Trophoblast cell (in vitro differentiated cells and primary cell): ENCODE measurements at regions not wholly inside any gene's neighbourhood (a gene's known extent, or its start where the extent isn't known, plus 50 kb on each side); places are given as distances from the start of the nearest gene placed in this dataset.

ENCODE experiments used
- DNase-seq, 2 donors: peaks; one replicate each; pipeline ENCODE4 v3.0.0-alpha.2; 2016
- H2AFZ ChIP-seq: 2 replicates; pipeline ENCODE4 v1.6.1; 2013; ENCODE audit warnings: low read length, moderate library complexity, mild to moderate bottlenecking; ENCODE audit not compliant: insufficient read depth, poor library complexity
- H2AK5ac ChIP-seq: 2 replicates; pipeline ENCODE4 v1.6.1; 2013; ENCODE audit warnings: mild to moderate bottlenecking, low read length
- H2BK120ac ChIP-seq: 2 replicates; pipeline ENCODE4 v1.6.1; 2013; ENCODE audit warnings: low read length, mild to moderate bottlenecking, moderate library complexity; ENCODE audit not compliant: insufficient read depth, poor library complexity
- H2BK12ac ChIP-seq: 2 replicates; pipeline ENCODE4 v1.6.1; 2013; ENCODE audit warnings: mild to moderate bottlenecking, low read length, moderate library complexity
- H2BK5ac ChIP-seq: 2 replicates; pipeline ENCODE4 v1.6.1; 2013; ENCODE audit warnings: low read length, low read depth, moderate library complexity, mild to moderate bottlenecking; ENCODE audit not compliant: poor library complexity
- H3K14ac ChIP-seq: 2 replicates; pipeline ENCODE4 v1.6.1; 2013; ENCODE audit warnings: mild to moderate bottlenecking, low read length
- H3K18ac ChIP-seq: 2 replicates; pipeline ENCODE4 v1.6.1; 2013; ENCODE audit warnings: mild to moderate bottlenecking, low read length
- H3K23ac ChIP-seq: 2 replicates; pipeline ENCODE4 v1.6.1; 2013; ENCODE audit warnings: low read length
- H3K27ac ChIP-seq: 2 replicates; pipeline ENCODE4 v1.5.1; 2013; ENCODE audit warnings: low read depth, mild to moderate bottlenecking, inconsistent platforms, low read length, moderate library complexity
- H3K27me3 ChIP-seq: 2 replicates; pipeline ENCODE4 v1.6.1; 2013; ENCODE audit warnings: inconsistent platforms, mild to moderate bottlenecking, low read length, moderate library complexity; ENCODE audit not compliant: insufficient read depth
- H3K36me3 ChIP-seq, 2 experiments: 1 replicate in 1 of 2; 2 replicates in 1 of 2; pipeline ENCODE4 v1.6.1; 2013; ENCODE audit warnings: low read length in 2 of 2, mild to moderate bottlenecking in 2 of 2, moderate library complexity in 1 of 2; ENCODE audit not compliant: insufficient read depth in 2 of 2, control insufficient read depth in 1 of 2
- H3K4ac ChIP-seq: 2 replicates; pipeline ENCODE4 v1.6.1; 2013; ENCODE audit warnings: low read depth, mild to moderate bottlenecking, low read length, moderate library complexity
- H3K4me1 ChIP-seq, 2 experiments: 1 replicate in 1 of 2; 2 replicates in 1 of 2; pipeline ENCODE4 v1.6.1; 2013; ENCODE audit warnings: low read length in 2 of 2, mild to moderate bottlenecking in 2 of 2, moderate library complexity in 1 of 2; ENCODE audit not compliant: insufficient read depth in 2 of 2, control insufficient read depth in 1 of 2
- H3K4me2 ChIP-seq: 2 replicates; pipeline ENCODE4 v1.6.1; 2013; ENCODE audit warnings: inconsistent platforms, mild to moderate bottlenecking, low read length, moderate library complexity
- H3K4me3 ChIP-seq: 2 replicates; pipeline ENCODE4 v1.5.1; 2013; ENCODE audit warnings: mild to moderate bottlenecking, low read depth, low read length, inconsistent platforms
- H3K79me1 ChIP-seq: one replicate; pipeline ENCODE4 v1.6.1; 2013; ENCODE audit warnings: low read length
- H3K79me2 ChIP-seq: 2 replicates; pipeline ENCODE4 v1.6.1; 2013; ENCODE audit warnings: low read length, mild to moderate bottlenecking; ENCODE audit not compliant: control insufficient read depth, insufficient read depth, poor library complexity
- H3K9ac ChIP-seq: 2 replicates; pipeline ENCODE4 v1.6.1; 2013; ENCODE audit warnings: mild to moderate bottlenecking, low read length
- H3K9me3 ChIP-seq: 2 replicates; pipeline ENCODE4 v1.6.1; 2013; ENCODE audit warnings: low read depth, mild to moderate bottlenecking, control low read depth, inconsistent platforms, low read length; ENCODE audit not compliant: insufficient read depth
- H4K12ac ChIP-seq: 2 replicates; pipeline ENCODE4 v1.6.1; 2013; ENCODE audit warnings: low read depth, mild to moderate bottlenecking, low read length, moderate library complexity
- H4K8ac ChIP-seq: 2 replicates; pipeline ENCODE4 v1.6.1; 2013; ENCODE audit warnings: low read depth, mild to moderate bottlenecking, low read length, moderate library complexity
- H4K91ac ChIP-seq: one replicate; pipeline ENCODE4 v1.6.1; 2013; ENCODE audit warnings: low read depth, mild to moderate bottlenecking, low read length, moderate library complexity
- WGBS: extraction: QIAGEN DNeasy Blood & Tissue Kit; methylation state at CpG from one replicate; pipeline ENCODE4 v1.1.7; 2013; ENCODE audit warnings: missing lambda C conversion rate; ENCODE audit not compliant: insufficient read length, insufficient coverage; ENCODE audit errors: extremely low coverage; 5-methylcytosine and 5-hydroxymethylcytosine counted together

GRCh38 chr12:126437934-126438333 lies 1372.7 kb downstream of the AACS start:
- H3K79me1 ChIP-seq, result no peaks in the 10 kb centered on the region
- no peak overlapping the region for H3K23ac ChIP-seq
- no peak overlapping the region for H2BK120ac ChIP-seq
- H4K8ac ChIP-seq, result no peak overlapping the region
- H3K9ac ChIP-seq, result no peak overlapping the region
- H3K4me1 ChIP-seq, result no peaks in the 10 kb centered on the region
- H3K4ac ChIP-seq, result no peak overlapping the region
- no peak overlapping the region for H2AK5ac ChIP-seq
- WGBS, result no CpG with 5 or more reads among the region's 1 CpG
- H3K14ac ChIP-seq, result no peak overlapping the region
- H3K4me3 ChIP-seq, result no peak overlapping the region
- H3K36me3 ChIP-seq, result no peaks in the 10 kb centered on the region
- H4K91ac ChIP-seq, result no peak overlapping the region
- no peak overlapping the region for H2BK12ac ChIP-seq
- no peak overlapping the region for H2AFZ ChIP-seq
- H3K27ac ChIP-seq, result no peak overlapping the region
- no peak overlapping the region for H3K18ac ChIP-seq
- no peaks in the 10 kb centered on the region for H3K79me2 ChIP-seq
- DNase-seq, result no peak
- H3K4me2 ChIP-seq, result no peak overlapping the region
- H4K12ac ChIP-seq, result no peak overlapping the region
- no peaks in the 10 kb centered on the region for H3K9me3 ChIP-seq
- H2BK5ac ChIP-seq, result no peak overlapping the region
- H3K27me3 ChIP-seq, result no peaks in the 10 kb centered on the region

DNA sequence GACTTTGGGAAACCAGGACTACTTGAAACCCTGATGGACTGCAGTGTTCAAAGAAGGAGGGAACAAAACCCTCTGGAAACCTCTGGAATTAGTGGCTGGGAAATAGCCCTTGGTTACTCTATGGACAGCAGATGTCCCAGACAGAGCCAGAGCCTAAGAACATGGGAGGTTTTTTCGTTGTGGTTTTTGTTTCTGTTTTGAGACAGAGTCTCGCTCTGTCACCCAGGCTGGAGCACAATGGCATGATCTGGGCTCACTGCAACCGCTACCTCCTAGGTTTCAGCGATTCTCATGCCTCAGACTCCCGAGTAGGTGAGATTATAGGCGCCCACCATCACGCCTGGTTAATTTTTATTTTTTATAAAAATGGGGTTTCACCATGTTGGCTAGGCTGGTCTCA lies 1378.7 kb downstream of the AACS start:
- Histone ChIP-seq H3K79me1 (no peaks in the 10 kb centered on the region), H2BK12ac (no peak overlapping the region), H2BK5ac (no peak overlapping the region), H3K4me1 (no peaks in the 10 kb centered on the region), H3K4me3 (no peak overlapping the region), H4K8ac (no peak overlapping the region), H3K9ac (no peak overlapping the region), H3K4me2 (no peak overlapping the region), H3K23ac (no peak overlapping the region), H3K27ac (no peak overlapping the region), H3K79me2 (no peaks in the 10 kb centered on the region), H2BK120ac (no peak overlapping the region), H2AK5ac (no peak overlapping the region), H4K12ac (no peak overlapping the region), H3K4ac (no peak overlapping the region), H3K36me3 (no peaks in the 10 kb centered on the region), H4K91ac (no peak overlapping the region), H3K14ac (no peak overlapping the region), H3K9me3 (peaks cover 2% of the 10 kb centered on the region), H3K18ac (no peak overlapping the region), H2AFZ (no peak overlapping the region), H3K27me3 (no peaks in the 10 kb centered on the region)
- DNase-seq, result no peak
- no CpG with 5 or more reads among the region's 7 CpGs for WGBS

DNA sequence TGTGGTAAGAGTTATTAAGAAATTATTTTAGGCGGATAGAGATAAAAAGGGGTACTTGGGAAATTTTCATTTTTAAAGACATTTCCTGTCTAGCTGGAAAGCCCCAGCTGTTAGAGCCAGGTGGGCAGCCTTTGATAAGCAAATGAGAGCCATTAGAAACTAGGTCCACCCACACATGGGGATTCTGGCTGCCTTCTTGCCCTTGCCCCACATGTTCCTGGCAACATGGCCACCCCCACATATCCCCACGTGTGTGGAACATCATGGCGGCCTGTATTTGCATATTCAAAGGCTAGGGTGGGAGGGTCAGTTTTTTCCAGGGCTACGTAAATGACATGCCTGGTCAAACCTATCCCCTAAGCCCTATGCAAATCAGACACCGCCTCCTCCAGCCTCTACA lies 1382.1 kb downstream of the AACS start:
- H2BK120ac ChIP-seq, result no peak overlapping the region
- no peaks in the 10 kb centered on the region for H3K36me3 ChIP-seq
- H3K27me3 ChIP-seq, result no peaks in the 10 kb centered on the region
- H3K9ac ChIP-seq, result no peak overlapping the region
- no peak for DNase-seq
- no peak overlapping the region for H2BK5ac ChIP-seq
- no peak overlapping the region for H2AFZ ChIP-seq
- H2BK12ac ChIP-seq, result no peak overlapping the region
- H3K4me2 ChIP-seq, result no peak overlapping the region
- no peak overlapping the region for H3K4me3 ChIP-seq
- no peaks in the 10 kb centered on the region for H3K79me1 ChIP-seq
- peaks cover 4% of the 10 kb centered on the region for H3K9me3 ChIP-seq
- H3K4me1 ChIP-seq, result no peaks in the 10 kb centered on the region
- H4K12ac ChIP-seq, result no peak overlapping the region
- H2AK5ac ChIP-seq, result no peak overlapping the region
- no peak overlapping the region for H3K18ac ChIP-seq
- no peak overlapping the region for H4K8ac ChIP-seq
- WGBS, result 100% methylated on average over 1 of the region's 5 CpGs
- no peak overlapping the region for H4K91ac ChIP-seq
- H3K23ac ChIP-seq, result no peak overlapping the region
- no peak overlapping the region for H3K27ac ChIP-seq
- H3K79me2 ChIP-seq, result no peaks in the 10 kb centered on the region
- H3K4ac ChIP-seq, result no peak overlapping the region
- no peak overlapping the region for H3K14ac ChIP-seq

DNA sequence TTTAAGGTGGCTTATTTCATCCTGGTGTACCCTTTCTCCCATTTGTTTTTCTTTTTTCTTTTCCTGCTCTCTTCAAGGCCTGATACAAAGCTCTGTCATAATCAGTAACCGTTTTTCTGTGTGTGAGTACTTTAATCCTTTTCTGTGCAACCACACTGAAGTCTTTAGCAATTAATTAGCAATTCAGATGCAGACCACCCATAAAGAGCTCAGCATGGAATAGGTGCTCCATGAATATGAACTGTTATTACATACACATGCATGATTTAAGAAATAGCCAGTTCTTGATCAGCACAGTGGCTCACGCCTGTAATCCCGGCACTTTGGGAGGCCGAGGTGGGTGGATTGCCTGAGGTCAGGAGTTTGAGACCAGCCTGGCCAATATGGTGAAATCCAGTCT lies 1386.6 kb downstream of the AACS start:
- Histone ChIP-seq H4K12ac (no peak overlapping the region), H3K18ac (no peak overlapping the region), H3K23ac (no peak overlapping the region), H3K4me2 (no peak overlapping the region), H3K27me3 (no peaks in the 10 kb centered on the region), H3K4me3 (no peak overlapping the region), H3K9me3 (peaks cover 7% of the 10 kb centered on the region), H2BK120ac (no peak overlapping the region), H2AFZ (no peak overlapping the region), H3K14ac (no peak overlapping the region), H3K79me2 (no peaks in the 10 kb centered on the region), H2BK12ac (no peak overlapping the region), H3K79me1 (peaks cover 4% of the 10 kb centered on the region), H3K36me3 (no peaks in the 10 kb centered on the region), H3K4ac (no peak overlapping the region), H2AK5ac (no peak overlapping the region), H3K27ac (no peak overlapping the region), H4K8ac (no peak overlapping the region), H4K91ac (no peak overlapping the region), H3K9ac (no peak overlapping the region), H2BK5ac (no peak overlapping the region), H3K4me1 (no peaks in the 10 kb centered on the region)
- DNase-seq, result no peak
- no CpG with 5 or more reads among the region's 4 CpGs for WGBS
